ENCODE measurements at regions not wholly inside any gene's neighbourhood (a gene's known extent, or its start where the extent isn't known, plus 50 kb on each side); places are given as distances from the start of the nearest gene placed in this dataset.

DNA sequence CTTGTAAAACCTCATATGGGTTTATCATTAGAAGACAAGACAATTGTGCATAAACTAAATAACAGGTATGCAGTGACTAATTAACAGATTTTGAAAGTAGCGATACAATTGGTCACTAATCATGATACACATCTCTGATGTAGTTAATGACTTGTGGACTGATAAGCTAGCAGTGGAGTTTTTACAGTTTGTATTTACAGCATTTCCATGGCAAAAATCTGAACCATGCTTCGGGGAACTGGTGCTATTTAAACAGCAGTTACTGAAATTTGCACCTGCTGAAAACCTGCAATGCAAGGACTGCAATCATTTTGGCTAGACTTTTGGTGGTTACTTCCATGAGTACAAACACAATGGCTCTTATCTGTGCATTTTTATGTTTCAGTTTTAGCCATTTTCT is 471.2 kb downstream of the RERGL start:
- TF ChIP-seq, protein P1, sequence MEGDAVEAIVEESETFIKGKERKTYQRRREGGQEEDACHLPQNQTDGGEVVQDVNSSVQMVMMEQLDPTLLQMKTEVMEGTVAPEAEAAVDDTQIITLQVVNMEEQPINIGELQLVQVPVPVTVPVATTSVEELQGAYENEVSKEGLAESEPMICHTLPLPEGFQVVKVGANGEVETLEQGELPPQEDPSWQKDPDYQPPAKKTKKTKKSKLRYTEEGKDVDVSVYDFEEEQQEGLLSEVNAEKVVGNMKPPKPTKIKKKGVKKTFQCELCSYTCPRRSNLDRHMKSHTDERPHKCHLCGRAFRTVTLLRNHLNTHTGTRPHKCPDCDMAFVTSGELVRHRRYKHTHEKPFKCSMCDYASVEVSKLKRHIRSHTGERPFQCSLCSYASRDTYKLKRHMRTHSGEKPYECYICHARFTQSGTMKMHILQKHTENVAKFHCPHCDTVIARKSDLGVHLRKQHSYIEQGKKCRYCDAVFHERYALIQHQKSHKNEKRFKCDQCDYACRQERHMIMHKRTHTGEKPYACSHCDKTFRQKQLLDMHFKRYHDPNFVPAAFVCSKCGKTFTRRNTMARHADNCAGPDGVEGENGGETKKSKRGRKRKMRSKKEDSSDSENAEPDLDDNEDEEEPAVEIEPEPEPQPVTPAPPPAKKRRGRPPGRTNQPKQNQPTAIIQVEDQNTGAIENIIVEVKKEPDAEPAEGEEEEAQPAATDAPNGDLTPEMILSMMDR (IDR thresholded peaks at IDR 0.05; ENCODE audit: poor library complexity, severe bottlenecking) = no peak
- TF ChIP-seq POLR2AphosphoS5 (IDR thresholded peaks at IDR 0.05) (no peak), EZH2 (IDR thresholded peaks at IDR 0.05; ENCODE audit: borderline replicate concordance, insufficient read depth, low read length, poor library complexity, severe bottlenecking) (no peak), TAF1 (IDR thresholded peaks at IDR 0.05; ENCODE audit: low read depth) (no peak)

Data from neural cell (in vitro differentiated cells).